ENCODE measurements at regions not wholly inside any gene's neighbourhood (a gene's known extent, or its start where the extent isn't known, plus 50 kb on each side); places are given as distances from the start of the nearest gene placed in this dataset.

- TF ChIP-seq CTCF (IDR thresholded peaks at IDR 0.05; ENCODE audit: poor library complexity) (no peak), EZH2 (IDR thresholded peaks at IDR 0.05; ENCODE audit: borderline replicate concordance) (no peak)
These were observed 203.0 kb upstream of the GPR101 start for GRCh38 chrX:137236837-137237236.
